HG03039 (cell line): ENCODE measurements at regions not wholly inside any gene's neighbourhood (a gene's known extent, or its start where the extent isn't known, plus 50 kb on each side); places are given as distances from the start of the nearest gene placed in this dataset.

Experiments
- ATAC-seq: cut with Tn5 transposase; IDR thresholded peaks from one replicate; pipeline ENCODE4 v1.9.1; 2021; ENCODE audit warnings: mild to moderate bottlenecking, moderate library complexity; ENCODE audit not compliant: unreplicated experiment

- no peak for ATAC-seq
These were observed 125.8 kb downstream of the NTMT2 start for GRCh38 chr1:170271430-170272161.

GRCh38 chr1:170273291-170274130 lies 127.8 kb downstream of the NTMT2 start:
- no peak for ATAC-seq

GRCh38 chr1:170274131-170274501 lies 128.4 kb downstream of the NTMT2 start:
- ATAC-seq = no peak

- ATAC-seq = no peak
These were observed 132.2 kb downstream of the NTMT2 start for GRCh38 chr1:170277985-170278384.

GRCh38 chr1:170284016-170284415 lies 138.3 kb downstream of the NTMT2 start:
- no peak for ATAC-seq

- no peak for ATAC-seq
These were observed 138.8 kb downstream of the NTMT2 start for GRCh38 chr1:170284512-170284911.

- ATAC-seq = no peak
These were observed 139.2 kb downstream of the NTMT2 start for GRCh38 chr1:170284951-170285350.

GRCh38 chr1:170288155-170288554 lies 142.4 kb downstream of the NTMT2 start:
- ATAC-seq = no peak

GRCh38 chr1:170290276-170290675 lies 144.5 kb downstream of the NTMT2 start:
- no peak for ATAC-seq

GRCh38 chr1:170290991-170291390 lies 145.2 kb downstream of the NTMT2 start:
- ATAC-seq = no peak

GRCh38 chr1:170291516-170291915 lies 145.8 kb downstream of the NTMT2 start:
- no peak for ATAC-seq

- ATAC-seq = no peak
These were observed 150.5 kb downstream of the NTMT2 start for GRCh38 chr1:170296211-170296610.

GRCh38 chr1:170296642-170297041 lies 150.9 kb downstream of the NTMT2 start:
- no peak for ATAC-seq

GRCh38 chr1:170301596-170301995 lies 155.8 kb downstream of the NTMT2 start:
- ATAC-seq = no peak

GRCh38 chr1:170303034-170303433 lies 157.3 kb downstream of the NTMT2 start:
- no peak for ATAC-seq

- ATAC-seq = no peak
These were observed 160.2 kb downstream of the NTMT2 start for GRCh38 chr1:170305777-170306512.

GRCh38 chr1:170306513-170306910 lies 160.8 kb downstream of the NTMT2 start:
- ATAC-seq = no peak

GRCh38 chr1:170306948-170307347 lies 161.2 kb downstream of the NTMT2 start:
- no peak for ATAC-seq

- no peak for ATAC-seq
These were observed 161.7 kb downstream of the NTMT2 start for GRCh38 chr1:170307426-170307825.

GRCh38 chr1:170309389-170310013 lies 163.7 kb downstream of the NTMT2 start:
- ATAC-seq = no peak

GRCh38 chr1:170310014-170310405 lies 164.3 kb downstream of the NTMT2 start:
- ATAC-seq = no peak
